ENCODE measurements at regions not wholly inside any gene's neighbourhood (a gene's known extent, or its start where the extent isn't known, plus 50 kb on each side); places are given as distances from the start of the nearest gene placed in this dataset.

DNA sequence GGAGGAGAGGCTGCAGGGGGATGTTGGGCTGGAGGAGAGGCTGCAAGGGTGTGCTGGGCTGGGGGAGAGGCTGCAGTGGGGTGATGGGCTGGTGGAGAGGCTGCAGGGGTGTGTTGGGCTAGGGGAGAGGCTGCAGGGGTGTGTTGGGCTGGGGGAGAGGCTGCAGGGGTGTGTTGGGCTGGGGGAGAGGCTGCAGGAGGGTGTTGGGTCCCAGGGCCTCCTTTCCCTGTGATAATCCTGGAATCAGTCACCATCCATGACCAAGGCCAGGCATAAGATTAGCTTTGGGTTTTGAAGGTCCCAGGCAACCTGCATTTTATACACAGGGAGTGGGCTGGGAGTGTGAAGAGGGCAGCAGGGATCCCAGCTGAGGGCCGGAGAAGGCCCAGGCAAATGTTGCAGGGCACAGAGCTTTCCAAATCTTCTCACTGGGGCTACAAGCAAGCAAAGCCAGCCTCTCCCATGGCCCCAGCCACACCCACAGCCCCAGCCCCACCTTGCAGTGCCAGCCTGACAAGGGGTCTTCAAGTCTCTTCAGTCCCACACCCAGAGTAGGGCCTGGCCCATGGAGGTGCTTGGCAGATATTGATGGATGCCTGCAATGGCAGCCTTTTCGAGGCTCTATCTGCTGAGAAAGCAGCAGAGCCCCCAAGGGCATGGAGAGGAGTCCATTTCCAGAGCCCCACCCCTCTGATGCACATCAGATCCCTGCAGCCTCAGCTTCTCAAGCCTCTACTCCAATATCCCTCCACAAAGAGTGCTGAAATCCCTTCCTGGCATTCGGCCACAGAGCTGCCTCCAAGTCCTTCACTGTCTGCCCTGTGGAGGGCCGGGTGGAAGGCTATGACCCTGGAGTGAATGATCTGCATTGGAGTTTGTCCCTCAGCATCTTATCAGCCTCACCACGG, 50.3 kb upstream of the GLI2 start:
- DNase-seq, result no peak

All from SW 1271 (cell line).